IPS-20b (cell line): ENCODE measurements at regions not wholly inside any gene's neighbourhood (a gene's known extent, or its start where the extent isn't known, plus 50 kb on each side); places are given as distances from the start of the nearest gene placed in this dataset.

Experiments
- H3K27ac ChIP-seq: one replicate; pipeline ENCODE4 v1.5.1; 2013; ENCODE audit warnings: low read length
- H3K27me3 ChIP-seq: 2 replicates; pipeline ENCODE4 v1.6.1; 2013; ENCODE audit warnings: mild to moderate bottlenecking, low read length, inconsistent platforms; ENCODE audit not compliant: insufficient read depth
- H3K36me3 ChIP-seq: 2 replicates; pipeline ENCODE4 v1.6.1; 2013; ENCODE audit warnings: low read depth, mild to moderate bottlenecking, inconsistent platforms, low read length, moderate library complexity; ENCODE audit not compliant: insufficient read depth
- H3K4me1 ChIP-seq: 2 replicates; pipeline ENCODE4 v1.6.1; 2013; ENCODE audit warnings: mild to moderate bottlenecking, control low read depth, inconsistent platforms, low read length, moderate library complexity; ENCODE audit not compliant: insufficient read depth
- H3K4me3 ChIP-seq: 2 replicates; pipeline ENCODE4 v1.5.1; 2013; ENCODE audit warnings: mild to moderate bottlenecking, low read length, inconsistent platforms
- H3K9ac ChIP-seq: 2 replicates; pipeline ENCODE4 v1.6.1; 2013; ENCODE audit warnings: low read depth, mild to moderate bottlenecking, inconsistent platforms, low read length, moderate library complexity
- H3K9me3 ChIP-seq: 2 replicates; pipeline ENCODE4 v1.6.1; 2013; ENCODE audit warnings: mild to moderate bottlenecking, low read depth, low read length, inconsistent platforms; ENCODE audit not compliant: insufficient read depth

DNA sequence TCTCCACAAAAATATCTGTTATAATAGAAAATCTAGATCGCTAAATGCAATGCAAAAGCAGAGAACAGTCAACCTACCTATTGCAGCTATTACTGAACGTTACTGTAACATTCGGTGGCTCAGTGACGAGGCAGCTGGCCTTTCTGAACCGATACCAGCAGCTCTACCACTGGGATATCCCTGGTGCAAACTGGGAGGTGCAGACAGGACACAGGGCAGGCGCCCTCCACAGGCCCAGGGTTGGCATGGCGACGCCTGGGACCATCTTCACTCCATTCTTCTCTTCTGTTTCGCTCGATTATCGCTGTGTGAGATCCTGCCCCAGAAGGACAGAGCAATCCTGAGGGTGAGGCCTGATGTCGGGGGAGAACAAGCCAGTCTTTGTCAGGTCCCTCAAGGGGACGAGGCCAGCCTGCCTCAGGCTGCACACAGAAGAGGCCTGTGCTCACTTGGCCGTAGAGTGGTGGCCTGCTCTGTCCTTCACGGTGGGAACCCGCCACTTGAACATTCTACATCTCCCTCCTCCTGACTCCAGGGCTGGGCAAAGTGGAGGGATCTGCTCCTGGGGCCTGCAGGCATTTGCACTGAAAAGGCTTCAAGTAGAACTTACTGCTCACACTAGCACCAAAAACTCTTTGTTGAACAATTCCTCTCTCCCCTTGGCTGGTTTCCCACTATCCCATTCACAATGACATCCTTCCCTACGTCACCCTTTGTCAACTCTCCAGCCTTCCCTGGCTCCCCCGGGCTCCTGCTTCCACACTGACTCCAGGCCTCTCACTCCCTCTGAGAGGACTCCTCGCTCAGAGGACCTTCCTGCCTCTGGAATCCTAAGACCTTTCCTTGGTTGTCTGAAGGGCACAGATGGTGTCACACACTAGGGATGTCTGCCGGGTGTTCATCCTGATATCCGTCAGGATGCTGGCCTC is 49.7 kb downstream of the CYRIA start:
- Histone ChIP-seq H3K36me3 (no peaks in the 10 kb centered on the region), H3K4me3 (no peak overlapping the region), H3K27ac (no peak overlapping the region), H3K9me3 (no peaks in the 10 kb centered on the region), H3K9ac (no peak overlapping the region), H3K4me1 (no peaks in the 10 kb centered on the region; the same call in 1 of the 2 replicates), H3K27me3 (no peaks in the 10 kb centered on the region)

DNA sequence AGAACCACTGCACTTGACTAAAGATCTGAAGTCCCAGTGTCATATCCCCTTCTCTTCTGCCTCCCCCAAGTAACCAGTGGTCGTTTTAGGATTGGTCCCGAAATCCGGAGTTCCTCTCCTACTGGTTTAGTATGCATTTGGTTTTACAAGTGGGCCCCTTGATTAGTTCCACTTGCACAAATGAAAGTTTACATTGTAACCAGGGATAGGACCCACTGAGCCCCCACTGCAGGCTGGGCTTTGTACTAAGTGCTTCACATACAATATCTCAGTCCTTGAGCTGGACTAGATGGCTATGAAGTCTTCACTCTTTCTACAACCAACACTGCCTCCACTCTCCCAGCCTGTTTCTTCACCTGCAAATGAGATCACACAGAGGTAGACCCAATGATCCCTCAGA is 50.4 kb downstream of the CYRIA start:
- no peak overlapping the region for H3K4me3 ChIP-seq
- no peak overlapping the region for H3K27ac ChIP-seq
- H3K9me3 ChIP-seq = no peaks in the 10 kb centered on the region
- H3K36me3 ChIP-seq = no peaks in the 10 kb centered on the region
- no peaks in the 10 kb centered on the region for H3K27me3 ChIP-seq
- H3K4me1 ChIP-seq = no peaks in the 10 kb centered on the region; the same call in 1 of the 2 replicates
- H3K9ac ChIP-seq = no peak overlapping the region

DNA sequence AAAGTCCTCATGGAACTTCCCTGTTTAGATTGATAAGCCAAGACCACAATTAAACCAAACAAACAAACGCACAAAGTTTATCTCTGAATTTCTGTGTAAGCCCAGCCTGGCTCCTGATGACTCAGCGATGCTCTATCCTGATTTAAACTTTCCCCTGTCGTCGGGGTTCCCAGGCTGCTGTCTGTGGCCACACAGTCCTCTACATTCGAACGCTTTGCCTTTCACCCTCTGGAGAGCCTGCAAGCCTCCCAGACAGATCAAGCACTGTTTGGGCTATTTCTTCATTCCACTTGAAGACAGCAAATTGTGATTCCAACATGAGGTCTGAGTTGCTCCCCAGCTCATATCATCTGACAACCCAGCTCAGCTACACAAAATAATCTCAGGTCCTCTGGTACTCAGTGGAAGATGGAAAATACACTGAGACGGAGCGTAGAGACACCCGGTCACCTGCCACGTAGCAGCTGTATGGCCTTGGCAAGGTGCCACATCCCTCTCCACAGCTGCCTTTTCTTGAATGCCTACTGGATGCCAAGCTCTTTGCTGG is 51.2 kb downstream of the CYRIA start:
- Histone ChIP-seq H3K27me3 (no peaks in the 10 kb centered on the region), H3K4me1 (no peaks in the 10 kb centered on the region; the same call in 1 of the 2 replicates), H3K9ac (no peak overlapping the region), H3K4me3 (no peak overlapping the region), H3K27ac (no peak overlapping the region), H3K36me3 (no peaks in the 10 kb centered on the region), H3K9me3 (no peaks in the 10 kb centered on the region)

DNA sequence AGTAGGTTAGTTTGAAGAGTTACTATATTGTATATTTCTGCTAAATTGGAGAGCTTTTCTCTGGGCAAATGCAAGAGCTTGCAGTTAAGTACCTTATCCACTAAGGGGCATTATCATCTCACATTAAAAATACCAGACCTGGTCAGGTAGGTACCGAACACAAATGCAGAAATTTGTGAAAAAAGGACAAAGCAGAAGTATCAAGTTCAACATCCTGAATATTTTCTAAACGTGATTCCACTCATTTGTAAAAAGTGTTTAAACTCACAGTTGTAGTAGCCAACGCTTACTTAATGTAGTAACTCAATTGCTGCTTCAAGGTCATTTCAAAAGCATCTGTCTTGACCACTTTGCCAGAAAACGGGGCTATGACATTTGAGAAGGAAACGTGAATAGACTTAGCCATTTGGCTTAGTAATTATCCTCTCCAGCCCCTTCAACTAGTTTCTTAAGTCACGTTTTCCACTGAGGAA is 52.1 kb downstream of the CYRIA start:
- Histone ChIP-seq H3K4me1 (no peaks in the 10 kb centered on the region; the same call in 1 of the 2 replicates), H3K9ac (no peak overlapping the region), H3K36me3 (no peaks in the 10 kb centered on the region), H3K27me3 (no peaks in the 10 kb centered on the region), H3K4me3 (no peak overlapping the region), H3K9me3 (no peaks in the 10 kb centered on the region), H3K27ac (no peak overlapping the region)

DNA sequence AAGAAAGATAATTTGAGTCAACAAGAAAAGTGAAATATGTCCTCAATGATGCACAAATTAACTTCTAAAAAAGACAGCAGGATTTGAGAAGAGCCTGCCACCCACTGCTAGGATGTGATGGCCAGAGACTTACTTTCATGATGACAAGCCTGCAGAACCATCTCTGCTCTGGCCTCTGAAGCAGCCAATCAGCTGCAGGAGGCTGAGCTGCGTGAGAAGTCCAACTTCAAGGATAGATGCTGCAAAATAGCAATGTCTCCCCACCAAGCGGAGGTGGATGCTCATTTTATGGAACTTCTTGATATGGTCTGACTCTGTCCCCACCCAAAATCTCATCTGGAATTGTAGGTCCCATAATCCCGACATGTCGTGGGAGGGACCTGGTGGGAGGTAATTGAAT is 53.1 kb downstream of the CYRIA start:
- Histone ChIP-seq H3K27ac (no peak overlapping the region), H3K36me3 (no peaks in the 10 kb centered on the region), H3K9ac (no peak overlapping the region), H3K9me3 (no peaks in the 10 kb centered on the region), H3K4me1 (no peaks in the 10 kb centered on the region), H3K4me3 (no peak overlapping the region), H3K27me3 (no peaks in the 10 kb centered on the region)

DNA sequence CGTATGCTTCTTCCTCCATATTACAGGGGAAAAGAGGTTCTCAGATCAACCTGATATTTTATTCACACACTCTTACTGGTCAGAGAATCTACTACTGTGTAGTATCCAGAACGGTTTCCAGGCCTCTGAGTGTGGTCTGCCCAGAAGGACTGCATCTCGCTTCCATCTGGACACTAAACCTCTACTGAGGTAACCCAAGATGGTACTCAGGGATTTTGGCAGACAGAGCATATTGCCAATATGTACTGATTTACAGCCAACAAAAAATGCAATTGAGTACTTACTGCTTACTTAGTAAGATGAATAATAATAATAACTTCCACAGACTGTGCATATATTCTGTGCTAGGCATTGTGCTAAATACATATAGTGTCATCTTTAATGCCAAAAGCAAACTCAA is 55.8 kb downstream of the CYRIA start:
- no peak overlapping the region for H3K9ac ChIP-seq
- H3K27me3 ChIP-seq = no peaks in the 10 kb centered on the region
- no peak overlapping the region for H3K27ac ChIP-seq
- no peaks in the 10 kb centered on the region for H3K4me1 ChIP-seq
- H3K4me3 ChIP-seq = no peak overlapping the region
- no peaks in the 10 kb centered on the region for H3K9me3 ChIP-seq
- no peaks in the 10 kb centered on the region for H3K36me3 ChIP-seq

DNA sequence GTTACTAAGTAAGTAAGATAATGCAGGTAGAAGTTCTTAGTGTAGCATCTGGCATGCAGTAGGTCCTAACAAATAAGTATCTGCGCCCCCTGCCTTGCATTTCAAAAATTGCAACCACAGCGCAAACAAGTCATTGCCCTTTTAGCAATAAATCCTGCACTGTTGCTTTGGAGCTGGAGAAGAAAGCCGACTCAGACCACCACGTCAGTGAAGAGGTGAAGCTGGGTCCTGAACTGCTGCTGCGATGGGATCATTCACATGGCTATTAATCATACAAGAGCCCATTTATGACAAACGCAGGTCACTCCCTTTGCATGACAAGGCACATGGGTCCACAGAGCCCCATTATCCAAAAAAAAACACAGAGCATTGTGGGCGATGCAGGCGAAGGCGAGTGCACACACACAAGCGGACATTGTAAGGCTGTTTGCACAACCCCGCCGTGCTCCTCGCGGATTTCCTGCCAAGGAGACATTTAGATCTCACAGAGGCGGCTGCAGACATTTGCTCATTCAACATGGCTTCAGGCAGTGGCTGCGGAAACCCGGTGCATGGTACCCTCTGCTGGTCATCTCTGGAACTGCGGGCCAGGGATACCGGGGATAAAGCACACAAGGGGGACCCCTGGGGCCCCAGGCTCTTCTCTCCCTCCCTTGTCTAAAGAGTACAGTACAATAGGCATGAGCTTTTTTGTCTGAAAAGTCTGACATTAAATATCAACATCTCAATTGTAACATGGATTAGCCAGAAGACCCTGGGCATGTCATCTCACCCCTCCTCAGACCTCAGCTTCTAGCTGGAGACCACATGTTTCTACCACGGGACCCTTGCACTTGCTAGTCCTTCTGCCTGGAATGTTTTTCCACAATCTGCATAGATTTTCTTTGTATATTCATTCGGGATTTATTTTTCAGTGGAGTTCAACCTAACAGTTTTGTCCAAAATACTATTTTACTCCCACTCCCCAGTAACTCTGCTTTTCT is 56.7 kb downstream of the CYRIA start:
- Histone ChIP-seq H3K9me3 (no peaks in the 10 kb centered on the region), H3K36me3 (no peaks in the 10 kb centered on the region), H3K27me3 (no peaks in the 10 kb centered on the region), H3K27ac (peak overlapping the region; percentile 89), H3K9ac (peak overlapping the region; percentile 87), H3K4me3 (peak overlapping the region; percentile 81), H3K4me1 (no peaks in the 10 kb centered on the region)

DNA sequence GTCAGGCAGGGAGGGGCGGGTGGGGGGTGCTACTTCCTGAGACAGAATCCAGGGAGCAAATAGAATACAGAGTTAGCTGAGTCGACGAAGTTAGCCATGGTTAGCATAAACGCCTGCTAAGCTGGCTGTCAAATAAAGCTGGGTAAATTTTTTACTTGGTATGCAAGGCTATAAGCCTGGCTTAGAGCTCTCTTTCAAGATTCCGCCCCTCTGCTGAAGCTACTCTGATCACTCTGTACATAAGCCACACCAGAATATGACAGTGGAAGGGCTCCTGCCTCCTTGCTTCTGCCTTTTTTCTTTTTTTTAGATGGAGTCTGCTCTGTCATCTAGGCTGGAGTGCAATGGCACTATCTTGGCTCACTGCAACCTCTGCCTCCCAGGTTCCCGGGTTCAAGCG is 58.3 kb downstream of the CYRIA start:
- H3K27me3 ChIP-seq = no peaks in the 10 kb centered on the region
- no peak overlapping the region for H3K9ac ChIP-seq
- no peak overlapping the region for H3K27ac ChIP-seq
- H3K36me3 ChIP-seq = no peaks in the 10 kb centered on the region
- H3K4me1 ChIP-seq = no peaks in the 10 kb centered on the region
- no peaks in the 10 kb centered on the region for H3K9me3 ChIP-seq
- H3K4me3 ChIP-seq = no peak overlapping the region

DNA sequence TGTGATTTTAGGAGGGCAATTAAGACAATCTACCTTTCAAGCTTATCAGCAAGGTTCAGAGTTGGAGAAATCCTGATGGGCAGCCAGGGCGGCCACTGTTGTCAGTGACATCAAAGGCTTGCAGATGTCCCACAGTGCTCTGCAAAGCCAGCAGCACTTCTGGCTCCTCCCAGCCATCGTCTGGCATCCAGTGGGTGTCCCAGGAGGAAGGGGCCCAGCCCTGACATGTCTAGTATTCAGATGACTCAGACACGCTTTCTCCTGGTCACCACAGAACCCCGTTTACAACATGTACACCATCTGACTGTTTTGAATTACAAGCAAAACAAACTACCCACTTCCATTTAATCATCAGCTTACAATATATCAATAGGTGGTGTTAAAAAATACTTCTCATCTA is 61.4 kb downstream of the CYRIA start:
- Histone ChIP-seq H3K9ac (no peak overlapping the region), H3K36me3 (no peaks in the 10 kb centered on the region), H3K4me1 (no peaks in the 10 kb centered on the region), H3K9me3 (no peaks in the 10 kb centered on the region), H3K27me3 (no peaks in the 10 kb centered on the region), H3K27ac (no peak overlapping the region), H3K4me3 (no peak overlapping the region)

DNA sequence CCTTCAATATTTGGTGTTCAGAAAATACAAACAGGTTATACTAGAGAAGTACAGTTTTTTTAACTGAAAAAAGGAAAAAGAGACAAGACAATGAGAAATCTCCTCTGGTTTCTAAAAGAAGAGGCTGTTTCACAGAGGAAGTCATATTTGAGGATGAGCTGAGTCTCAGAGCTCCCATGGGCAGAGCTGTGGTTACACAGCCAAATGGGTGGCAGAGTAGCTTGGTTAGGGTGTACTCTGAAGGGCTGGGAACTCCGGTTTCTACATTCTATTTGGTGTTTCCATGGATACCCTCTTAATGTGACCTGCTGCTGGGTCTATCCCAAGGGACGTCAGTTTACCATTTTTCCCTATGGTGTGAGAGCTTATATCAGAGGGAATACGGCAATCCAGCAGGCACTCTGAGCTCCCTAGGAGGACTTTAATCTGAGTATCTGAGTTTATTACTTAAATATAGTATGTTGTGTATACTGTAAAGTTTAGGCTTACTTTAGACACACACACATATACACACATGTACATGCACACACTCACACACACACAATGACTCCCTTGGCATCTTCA is 74.2 kb downstream of the CYRIA start:
- Histone ChIP-seq H3K4me3 (no peak overlapping the region), H3K9ac (no peak overlapping the region), H3K27me3 (no peaks in the 10 kb centered on the region), H3K27ac (no peak overlapping the region), H3K4me1 (peaks cover 22% of the 10 kb centered on the region), H3K9me3 (no peaks in the 10 kb centered on the region), H3K36me3 (no peaks in the 10 kb centered on the region)

DNA sequence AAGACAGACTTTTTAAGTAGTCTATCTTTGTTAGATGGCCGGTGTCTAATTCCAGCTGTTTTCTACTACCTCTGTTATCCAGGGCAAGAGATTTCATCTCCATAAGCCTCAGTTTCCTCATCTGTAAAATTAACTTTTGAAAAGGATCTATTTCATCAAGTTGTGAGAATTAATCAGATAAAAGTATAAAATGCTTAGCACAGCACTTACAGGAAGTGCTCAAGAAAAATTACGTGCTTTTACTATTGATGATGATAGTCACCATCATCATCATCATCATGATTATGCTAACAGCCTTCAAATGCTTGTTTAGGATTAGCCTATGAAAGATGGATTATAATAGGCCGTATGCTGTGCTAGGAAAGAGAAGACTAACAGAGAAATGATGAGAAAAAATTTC is 76.2 kb downstream of the CYRIA start:
- H3K27ac ChIP-seq = peak overlapping the region; percentile 39
- H3K9ac ChIP-seq = no peak overlapping the region; the same call in 1 of the 2 replicates
- H3K4me1 ChIP-seq = peaks cover 22% of the 10 kb centered on the region
- H3K4me3 ChIP-seq = no peak overlapping the region
- no peaks in the 10 kb centered on the region for H3K9me3 ChIP-seq
- no peaks in the 10 kb centered on the region for H3K27me3 ChIP-seq
- no peaks in the 10 kb centered on the region for H3K36me3 ChIP-seq
